GM21423 (cell line): ENCODE measurements at regions not wholly inside any gene's neighbourhood (a gene's known extent, or its start where the extent isn't known, plus 50 kb on each side); places are given as distances from the start of the nearest gene placed in this dataset.

Experiments used
- ATAC-seq: cut with Tn5 transposase; IDR thresholded peaks from one replicate; pipeline ENCODE4 v1.9.1; 2021; ENCODE audit warnings: mild to moderate bottlenecking, moderate library complexity; ENCODE audit not compliant: unreplicated experiment

DNA sequence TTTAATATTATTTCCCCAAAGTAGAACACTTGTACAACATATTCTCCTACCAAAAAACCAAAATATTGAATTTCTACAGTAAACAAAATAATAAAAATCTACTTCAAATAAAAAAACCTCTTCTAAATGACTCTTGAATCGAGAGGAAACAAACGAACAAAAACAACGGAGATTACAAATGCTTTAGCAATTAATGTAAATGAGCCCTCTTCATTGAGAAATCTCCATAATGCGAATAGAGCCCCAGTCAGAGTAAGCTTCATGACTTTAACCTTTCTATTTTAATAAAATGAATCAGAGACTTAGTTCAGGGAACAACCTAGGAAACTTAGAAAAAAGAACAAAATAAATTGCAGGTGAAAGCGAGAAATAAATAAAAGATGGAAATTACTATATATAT, 129.3 kb upstream of the SEMA6A start:
- no peak for ATAC-seq

DNA sequence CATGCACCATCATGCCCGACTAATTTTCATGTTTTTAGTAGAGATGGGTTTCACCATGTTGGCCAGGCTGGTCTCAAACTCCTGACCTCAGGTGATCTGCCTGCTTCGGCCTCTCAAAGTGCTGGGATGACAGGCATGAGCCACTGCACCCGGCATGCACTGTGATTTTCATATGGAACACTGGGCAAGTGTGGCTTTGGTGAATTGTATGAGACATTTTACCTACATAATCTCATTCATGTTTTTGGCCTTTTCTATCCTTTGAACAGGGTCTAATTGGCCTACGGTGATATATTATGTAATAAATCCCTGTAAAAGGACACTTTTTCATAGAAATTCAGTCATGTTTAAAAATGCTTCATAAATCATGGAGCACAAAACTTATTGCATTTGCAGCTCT, 128.7 kb upstream of the SEMA6A start:
- ATAC-seq, result no peak

DNA sequence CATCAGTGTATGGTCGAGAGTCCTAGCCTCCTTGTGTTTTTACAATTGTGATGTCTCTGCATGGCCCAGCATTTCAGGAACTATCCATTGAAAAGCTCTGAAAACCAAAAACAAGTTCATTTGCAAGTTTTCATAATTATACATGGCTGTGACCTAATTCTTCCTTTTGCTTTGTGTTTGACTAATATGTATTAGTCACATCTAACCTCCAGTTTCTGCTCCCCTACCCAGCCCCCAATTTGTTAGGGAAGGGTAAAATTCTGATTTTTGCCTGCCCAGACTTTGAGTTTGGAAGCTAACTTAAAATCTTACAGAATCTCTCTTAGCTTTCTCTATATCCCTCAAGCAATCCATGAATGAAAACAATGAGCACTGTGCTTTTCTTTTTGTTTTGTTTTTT, 128.2 kb upstream of the SEMA6A start:
- ATAC-seq, result peak; percentile 53

DNA sequence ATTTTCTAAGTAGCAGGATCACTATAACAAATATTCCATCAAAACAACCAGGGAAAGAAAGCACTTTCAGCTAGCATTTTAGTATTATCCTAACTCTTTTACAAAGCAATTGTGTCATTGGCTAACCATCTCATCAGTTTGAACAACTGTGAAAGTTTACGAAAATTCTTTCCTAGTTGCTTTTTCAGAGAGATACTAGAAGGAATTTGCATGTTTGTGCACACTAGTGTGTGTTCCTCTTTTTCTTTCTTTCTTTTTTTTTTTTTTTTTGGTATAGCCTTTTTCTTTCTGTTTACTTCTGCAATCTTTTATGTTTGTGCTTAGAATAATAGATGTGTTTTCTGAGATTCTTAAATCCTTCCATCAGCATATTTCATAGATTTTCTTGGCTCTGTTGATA, 124.7 kb upstream of the SEMA6A start:
- ATAC-seq, result no peak

DNA sequence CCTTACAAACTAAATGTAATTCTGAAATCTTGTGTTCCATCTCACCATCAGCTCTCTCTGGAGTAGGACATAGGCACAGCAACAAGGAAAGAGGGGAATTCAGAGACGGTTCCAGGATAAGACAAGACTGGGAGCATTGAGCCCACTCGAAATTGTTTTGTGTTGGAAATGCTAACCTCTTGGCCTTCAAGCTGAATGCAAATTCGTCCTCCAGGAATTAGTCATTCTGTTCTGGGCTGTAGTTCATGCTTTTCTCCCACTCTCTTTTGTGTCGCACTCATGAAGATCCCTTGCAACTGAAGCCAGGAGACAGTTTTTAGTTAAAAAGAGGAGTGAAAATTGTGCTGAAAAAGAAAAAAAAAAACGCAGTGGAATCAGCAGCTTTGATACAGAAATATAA, 121.7 kb upstream of the SEMA6A start:
- ATAC-seq, result no peak

DNA sequence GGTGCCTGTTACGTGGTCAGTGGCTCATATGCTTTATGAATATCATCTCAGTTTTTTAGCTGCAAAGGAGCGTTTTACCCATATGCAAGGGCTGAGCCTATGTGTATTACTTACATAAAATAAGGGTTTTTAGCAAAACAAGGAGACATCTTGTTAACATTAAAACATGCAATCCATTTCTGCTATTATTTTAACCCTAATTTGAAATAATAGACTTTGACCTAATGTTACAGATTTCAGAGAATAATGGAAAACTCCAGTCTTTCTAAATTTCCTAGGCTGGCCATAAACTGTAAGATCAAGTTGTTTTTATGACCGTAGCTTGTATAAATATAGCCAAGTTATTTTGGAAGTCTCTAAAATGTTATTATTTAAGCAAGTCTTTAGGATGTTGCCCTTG, 121.1 kb upstream of the SEMA6A start:
- no peak for ATAC-seq

DNA sequence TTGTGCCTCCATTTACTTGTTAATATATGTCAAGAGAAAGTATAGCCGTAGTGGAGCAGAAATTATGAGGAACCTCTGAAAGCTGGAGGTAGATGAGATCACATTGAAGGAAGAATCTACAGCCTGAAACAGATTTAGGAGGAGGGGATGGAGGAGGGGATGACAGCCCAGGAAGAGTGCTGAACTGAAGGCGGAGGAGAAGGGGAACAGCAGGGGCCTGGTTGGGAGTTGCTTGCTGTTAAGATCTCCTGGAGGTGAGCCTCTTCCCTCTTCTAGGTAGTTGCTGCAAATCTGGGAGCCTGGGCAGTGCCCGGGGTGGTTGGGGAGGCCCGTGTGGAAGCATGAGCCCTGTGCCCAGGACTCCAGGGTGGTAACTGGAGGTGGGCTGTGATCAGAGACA, 111.8 kb upstream of the SEMA6A start:
- no peak for ATAC-seq

DNA sequence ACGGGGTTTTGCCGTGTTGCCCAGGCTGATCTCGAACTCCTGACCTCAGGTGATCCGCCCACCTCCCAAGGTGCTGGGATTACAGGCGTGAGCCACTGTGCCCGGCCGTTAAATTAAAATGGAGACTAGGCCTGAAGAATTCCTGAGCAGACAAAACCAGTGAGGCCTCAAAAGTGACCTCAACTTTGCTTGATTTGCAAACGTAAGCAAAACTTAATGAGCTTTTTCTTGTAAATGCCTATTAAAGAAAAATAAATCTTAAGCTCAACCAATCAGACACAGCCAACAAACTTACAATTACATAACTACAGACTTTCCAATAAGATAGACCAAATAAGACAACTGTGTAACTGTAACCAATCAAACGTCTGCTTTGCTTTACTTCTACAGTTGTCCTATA, 111.3 kb upstream of the SEMA6A start:
- ATAC-seq, result no peak

DNA sequence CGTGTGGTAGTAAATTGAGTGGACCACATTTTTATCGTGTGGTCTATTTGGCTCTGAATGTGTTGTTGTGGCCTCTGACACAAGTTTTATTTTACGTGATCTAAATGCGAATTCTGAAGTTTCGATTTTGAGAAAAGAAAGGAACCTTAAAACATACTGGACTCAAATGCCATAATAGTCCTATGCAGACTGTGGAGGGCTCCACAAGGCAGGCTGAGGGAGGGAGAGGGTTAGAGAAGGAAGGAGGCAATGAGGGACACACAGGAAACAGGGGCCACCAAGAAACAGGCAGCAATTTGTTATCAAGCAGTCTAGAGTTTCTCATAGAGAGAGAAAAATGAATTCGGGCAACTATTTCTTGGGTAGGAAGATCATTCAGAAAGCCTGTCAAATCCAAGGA, 110.4 kb upstream of the SEMA6A start:
- no peak for ATAC-seq

DNA sequence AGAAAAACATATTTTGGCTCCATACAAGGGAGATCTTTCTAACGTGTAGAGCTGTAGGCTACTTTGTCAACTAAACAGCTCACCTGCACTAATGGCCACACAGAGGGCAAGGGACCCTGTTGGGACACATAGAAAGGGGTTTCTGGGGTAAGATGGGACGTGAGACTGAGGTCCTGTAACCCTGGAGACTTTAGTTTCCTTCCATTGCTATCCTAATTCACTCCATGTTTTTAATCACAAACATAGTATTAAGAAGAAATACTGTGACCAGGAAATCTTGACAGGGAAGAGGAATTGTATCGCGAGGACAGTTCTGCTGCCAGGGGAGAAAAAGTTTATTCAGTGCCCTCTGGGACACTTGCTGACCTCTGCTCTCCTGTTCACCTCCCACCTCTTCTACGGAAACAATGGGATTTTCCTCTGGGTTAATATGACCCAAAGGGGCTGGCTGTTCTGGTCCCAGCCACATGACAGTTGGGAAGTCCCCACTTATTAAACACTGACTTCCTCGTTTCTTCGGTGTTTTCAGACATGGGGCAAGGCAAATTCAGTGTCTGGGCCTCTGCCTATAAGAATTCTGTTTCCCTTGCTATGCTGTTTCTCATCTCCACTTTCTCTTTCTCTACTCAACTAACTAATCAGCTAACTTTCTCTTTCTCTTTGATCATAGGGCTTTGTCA, 106.9 kb upstream of the SEMA6A start:
- peak; percentile 98 for ATAC-seq

DNA sequence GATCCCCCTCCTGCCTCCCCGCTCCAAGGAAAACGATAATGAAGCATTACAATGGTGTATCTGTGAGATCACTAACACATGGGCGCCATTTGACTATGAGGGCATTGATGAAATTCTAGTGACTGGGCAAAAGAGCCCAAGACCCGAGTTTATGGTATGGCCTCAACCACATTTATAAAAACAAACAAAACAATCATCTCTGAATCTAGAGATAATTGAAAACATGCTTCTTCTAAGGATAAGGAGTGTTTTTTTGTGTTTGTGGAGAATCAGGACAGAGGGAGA, 100.9 kb upstream of the SEMA6A start:
- no peak for ATAC-seq

DNA sequence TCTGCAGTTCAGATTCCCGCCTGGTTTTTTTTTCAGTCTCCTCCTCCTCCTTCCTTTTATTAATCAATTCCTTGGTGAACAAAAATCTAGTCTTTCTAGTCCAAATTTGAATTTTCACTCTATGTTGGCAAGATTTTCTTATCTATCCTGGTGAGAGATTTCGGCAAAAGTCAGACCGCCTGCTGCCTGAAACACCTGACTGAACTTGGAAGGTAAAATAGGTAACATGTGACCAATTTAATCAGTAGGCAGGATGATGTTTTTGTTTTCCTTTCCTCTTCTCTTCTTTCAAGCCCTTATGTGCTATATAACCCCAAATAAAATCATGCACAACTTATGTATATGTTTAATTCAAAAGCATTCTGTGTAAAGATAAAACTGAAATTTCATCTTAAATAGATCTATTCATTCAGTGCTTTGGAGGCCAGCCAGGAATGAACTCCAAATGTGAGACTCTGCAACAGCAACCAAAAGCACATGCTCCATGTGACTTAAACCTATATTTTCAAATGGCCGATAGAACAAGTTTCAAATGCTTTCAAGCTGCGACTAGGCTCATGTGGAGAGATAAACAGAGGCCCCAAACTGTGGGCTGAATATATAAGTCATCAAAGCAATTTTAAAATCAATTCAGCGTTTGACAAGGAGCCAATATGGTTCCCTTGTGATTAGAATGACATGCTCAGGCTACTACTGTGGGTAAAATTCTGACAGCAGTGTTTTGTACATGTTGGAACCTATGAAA, 100.4 kb upstream of the SEMA6A start:
- no peak for ATAC-seq

DNA sequence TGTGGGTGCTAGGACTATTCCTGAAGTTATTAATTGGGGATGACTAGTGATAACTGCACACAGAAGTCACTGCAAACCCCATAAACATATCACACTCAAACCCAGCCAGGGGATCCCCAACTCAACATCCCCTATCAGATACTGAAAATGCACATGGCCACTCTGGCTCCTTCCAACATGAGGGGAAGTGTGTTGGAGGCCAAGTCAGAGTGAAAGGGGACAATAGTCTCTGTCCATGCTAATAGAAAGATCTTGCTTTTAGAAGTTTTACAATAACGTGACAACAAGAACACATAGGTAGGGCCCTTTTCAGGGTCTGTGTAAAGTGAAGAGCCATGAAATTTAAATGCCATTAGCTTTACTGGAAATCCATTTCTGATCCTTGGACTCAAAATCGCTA, 98.8 kb upstream of the SEMA6A start:
- no peak for ATAC-seq

DNA sequence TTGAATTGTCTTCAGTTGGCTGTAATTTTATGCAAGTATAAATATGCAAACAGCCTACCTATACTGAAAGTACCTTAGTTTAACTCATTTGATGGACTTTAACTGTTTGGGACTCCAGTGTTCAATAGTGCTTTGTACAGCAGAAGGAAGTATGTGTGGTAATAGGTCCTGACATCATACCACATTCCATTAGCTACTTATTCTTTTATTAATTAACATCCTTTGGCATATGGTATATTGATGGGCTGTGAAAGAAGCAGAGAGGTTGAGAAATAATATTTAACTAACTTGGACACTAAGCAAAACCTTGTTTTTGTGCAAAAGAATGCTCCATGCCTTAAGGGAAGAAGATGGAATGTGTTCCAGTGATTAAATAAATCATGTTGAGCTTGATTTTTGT, 97.6 kb upstream of the SEMA6A start:
- no peak for ATAC-seq

DNA sequence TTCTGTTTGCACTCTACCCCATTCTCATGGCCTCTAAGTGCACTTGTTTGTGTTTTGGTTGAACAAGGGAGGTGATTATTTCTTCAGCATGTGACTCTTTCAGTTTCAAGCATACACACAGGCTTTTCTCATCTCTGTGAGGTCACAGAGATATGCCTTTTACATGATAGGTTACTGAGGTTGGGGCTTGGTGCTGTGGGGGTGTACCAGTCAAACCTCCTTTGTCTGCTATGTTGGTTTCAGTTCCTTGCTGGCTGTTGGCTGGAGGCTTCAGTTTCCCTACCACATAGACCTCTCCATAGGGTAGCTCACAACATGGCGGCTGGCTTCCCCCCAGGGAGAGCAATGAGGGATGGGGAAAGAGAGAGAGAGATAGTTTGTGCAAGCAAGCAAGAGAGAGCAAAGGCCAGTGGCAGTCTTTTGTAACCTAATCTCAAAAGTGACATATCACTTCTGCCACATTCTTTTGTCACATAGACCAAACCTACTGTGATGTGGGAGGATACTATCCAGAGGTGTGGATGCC, 96.7 kb upstream of the SEMA6A start:
- peak; percentile 99 for ATAC-seq

DNA sequence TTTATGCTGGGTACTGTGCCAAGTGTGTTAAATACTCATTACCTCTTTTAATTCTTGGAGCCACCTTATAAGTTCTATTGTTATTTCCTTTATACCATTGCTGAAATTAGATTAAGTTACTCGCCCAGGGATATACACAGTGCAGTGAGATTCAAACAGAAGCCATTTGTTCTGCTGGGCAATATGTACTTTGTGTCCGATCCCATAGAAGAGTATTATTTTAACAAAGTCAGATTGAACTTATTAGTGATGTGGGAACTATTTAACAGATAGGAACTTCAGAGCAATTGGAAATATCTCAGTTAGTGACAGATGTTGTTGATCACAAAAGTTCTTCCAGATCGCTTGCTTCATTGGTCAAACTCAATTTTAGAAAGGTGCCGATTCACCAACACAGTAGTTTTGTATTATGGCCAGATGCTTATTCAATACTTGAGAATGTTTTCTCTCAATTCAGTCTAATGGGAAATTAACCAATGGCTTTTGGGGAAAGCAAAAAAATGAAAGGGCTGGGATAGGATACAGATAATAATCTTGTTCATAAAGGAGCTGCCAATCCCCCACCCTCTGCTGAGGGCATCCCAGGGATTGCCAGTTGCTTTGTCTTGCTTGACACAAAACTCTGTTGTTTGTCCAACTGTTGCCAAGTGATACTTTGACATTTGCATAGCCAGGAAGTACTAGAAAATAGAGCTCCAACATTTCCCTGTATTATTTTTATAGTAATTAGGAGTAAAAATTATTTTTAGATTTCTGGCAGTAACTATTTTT, 94.8 kb upstream of the SEMA6A start:
- ATAC-seq, result no peak

DNA sequence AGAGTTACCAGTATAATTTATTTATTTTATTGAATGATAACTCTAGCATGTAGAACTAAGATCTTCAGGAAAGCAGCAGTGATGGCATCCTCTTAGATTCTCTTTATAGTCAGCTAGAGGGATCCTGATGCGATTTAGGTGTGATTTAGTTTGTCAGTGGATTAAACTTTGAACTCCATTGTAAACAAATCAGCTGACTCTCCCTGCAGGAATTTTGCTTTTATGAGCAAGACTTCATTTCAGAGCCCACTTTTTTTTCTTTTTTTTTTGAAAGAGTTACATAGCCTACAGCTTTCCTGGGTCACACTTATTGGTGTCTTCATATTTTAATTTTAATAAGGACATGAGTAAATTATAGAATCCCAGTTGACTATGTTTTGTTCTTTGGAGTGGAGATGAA, 93.8 kb upstream of the SEMA6A start:
- no peak for ATAC-seq

DNA sequence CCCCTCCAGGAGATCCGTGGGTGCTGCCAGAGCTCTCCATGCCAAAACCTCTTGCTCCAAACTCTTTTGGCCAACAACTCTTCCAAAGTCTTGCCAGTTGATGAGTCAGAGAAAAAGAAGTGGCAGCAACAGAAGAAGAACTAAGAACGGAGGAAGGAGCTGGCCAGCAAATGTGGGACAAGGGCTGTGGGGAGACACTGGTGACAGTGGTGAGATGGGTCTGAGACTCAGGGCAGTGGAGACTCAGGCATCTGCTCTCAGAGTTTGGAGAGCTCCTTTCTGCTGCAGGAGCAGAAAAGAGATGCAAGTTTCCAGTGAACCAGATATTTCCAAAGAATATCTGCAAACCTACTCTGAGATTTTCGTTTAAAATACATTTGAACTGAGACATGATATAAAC, 92.3 kb upstream of the SEMA6A start:
- no peak for ATAC-seq

DNA sequence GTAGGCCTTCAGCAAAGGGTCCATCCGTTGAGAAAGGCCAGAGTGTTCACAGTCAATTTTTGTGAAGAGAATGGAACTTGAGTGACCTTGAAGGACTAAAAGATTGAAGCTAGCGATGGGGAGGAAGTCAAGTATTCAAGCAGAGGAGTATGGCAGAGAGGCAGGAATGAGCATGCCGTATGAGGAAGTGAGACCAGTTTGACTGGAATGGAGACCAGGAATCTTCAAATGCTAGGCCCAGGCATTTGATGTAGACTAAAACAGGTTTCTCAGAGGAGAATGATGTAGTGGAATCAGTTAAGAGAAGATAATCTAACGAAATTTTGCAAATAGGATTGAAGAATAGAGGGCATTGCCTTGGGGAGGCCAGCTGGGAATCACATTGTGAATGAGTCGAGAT, 90.4 kb upstream of the SEMA6A start:
- no peak for ATAC-seq

DNA sequence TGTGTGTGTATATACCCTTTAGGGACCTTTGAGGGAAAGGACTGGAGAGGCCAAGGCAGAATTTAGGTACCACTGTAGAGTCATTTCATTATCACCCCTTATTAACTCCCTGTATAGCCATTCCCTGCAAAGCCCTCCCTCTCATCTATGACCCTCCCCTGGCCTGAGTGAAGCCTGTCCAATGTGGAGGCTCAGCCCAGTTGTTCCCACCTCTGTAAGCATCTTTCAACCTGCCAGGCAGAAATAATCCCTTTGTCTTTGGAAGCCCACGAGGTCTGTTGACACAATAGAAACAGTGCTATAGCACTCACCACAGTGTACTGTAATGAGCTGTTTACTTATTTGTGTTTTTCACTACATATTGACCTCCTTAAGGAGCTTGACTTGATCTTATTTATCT, 88.5 kb upstream of the SEMA6A start:
- ATAC-seq, result no peak

DNA sequence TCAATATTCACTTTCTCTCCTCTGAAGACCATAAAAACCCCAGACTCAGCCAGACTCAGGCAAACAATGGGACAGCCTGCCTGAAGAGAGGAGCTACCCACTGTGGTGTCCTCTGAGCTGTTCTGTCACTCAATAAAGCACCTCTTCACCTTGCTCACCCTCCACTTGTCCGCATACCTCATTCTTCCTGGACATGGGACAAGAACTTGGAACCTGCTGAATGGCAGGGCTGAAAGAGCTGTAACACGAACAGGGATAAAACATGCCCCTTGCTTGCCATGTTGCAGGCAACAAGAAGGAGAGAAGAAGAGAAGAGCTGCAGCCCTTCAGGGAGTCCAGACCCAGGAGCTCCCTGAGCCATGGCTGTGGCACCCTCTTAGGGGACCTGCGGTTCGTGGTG, 86.8 kb upstream of the SEMA6A start:
- ATAC-seq, result no peak

DNA sequence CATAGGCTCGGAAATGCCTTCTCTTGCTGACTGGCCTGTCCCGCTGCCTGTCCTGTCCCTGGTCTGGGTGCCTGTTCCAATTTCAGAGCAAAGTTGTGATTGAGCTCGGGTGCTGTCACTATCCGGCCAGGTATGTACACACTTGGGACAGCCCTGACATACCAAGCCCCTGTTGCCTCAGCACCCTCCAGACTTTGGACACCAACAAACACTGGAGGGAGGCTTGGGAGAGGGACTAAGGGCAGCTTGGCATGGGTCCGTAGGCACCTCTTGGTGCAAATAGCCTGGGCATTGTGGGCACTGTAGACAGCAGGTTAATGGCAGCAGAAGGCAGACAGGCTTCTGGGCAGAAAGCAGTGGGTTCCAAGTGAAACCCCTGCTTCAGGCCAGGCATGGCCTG, 86.3 kb upstream of the SEMA6A start:
- no peak for ATAC-seq
